GM23338 (cell line): ENCODE measurements at regions not wholly inside any gene's neighbourhood (a gene's known extent, or its start where the extent isn't known, plus 50 kb on each side); places are given as distances from the start of the nearest gene placed in this dataset.

Experiments used
- ATAC-seq: fragments of 200-7000 bp; cut with Tn5 transposase; 3 replicates; pipeline ENCODE4 v1.9.1; 2020
- DNase-seq: peaks from one replicate; pipeline ENCODE4 v3.0.0-alpha.2; 2015; ENCODE audit warnings: low spot score
- H2AFZ ChIP-seq: fragments of 200-600 bp; sonication (generic); 2 replicates; pipeline ENCODE4 v1.8.0; 2016; ENCODE audit warnings: antibody characterized with exemption, mild to moderate bottlenecking, moderate library complexity
- H3F3A ChIP-seq: fragments of 200-600 bp; sonication (generic); replicated peaks from 2 replicates; pipeline ENCODE4 v1.8.0; 2017; ENCODE audit warnings: antibody characterized with exemption, mixed run types, low read depth
- H3K27ac ChIP-seq: fragments of 200-600 bp; sonication (generic); 2 replicates; pipeline ENCODE4 v1.6.1; 2016; ENCODE audit warnings: low read depth
- H3K27me3 ChIP-seq: fragments of 200-600 bp; sonication (generic); 2 replicates; pipeline ENCODE4 v1.8.0; 2016; ENCODE audit warnings: mild to moderate bottlenecking, mixed run types, moderate library complexity; ENCODE audit not compliant: insufficient read depth
- H3K36me3 ChIP-seq: fragments of 200-600 bp; sonication (generic); 2 replicates; pipeline ENCODE4 v1.8.0; 2016; ENCODE audit warnings: mild to moderate bottlenecking; ENCODE audit not compliant: insufficient read depth
- H3K4me1 ChIP-seq: fragments of 200-600 bp; sonication (generic); 2 replicates; pipeline ENCODE4 v1.8.0; 2016; ENCODE audit warnings: mild to moderate bottlenecking, moderate library complexity; ENCODE audit not compliant: insufficient read depth
- H3K4me2 ChIP-seq: fragments of 200-600 bp; sonication (generic); 2 replicates; pipeline ENCODE4 v1.7.1; 2017; ENCODE audit warnings: mixed run types
- H3K4me3 ChIP-seq: fragments of 200-600 bp; sonication (generic); 2 replicates; pipeline ENCODE4 v1.6.1; 2016; ENCODE audit warnings: mixed run types
- H3K79me2 ChIP-seq: fragments of 200-600 bp; sonication (generic); replicated peaks from 2 replicates; pipeline ENCODE4 v1.8.0; 2017; ENCODE audit warnings: mild to moderate bottlenecking; ENCODE audit not compliant: insufficient read depth
- H3K9me2 ChIP-seq: fragments of 200-600 bp; sonication (generic); 2 replicates; pipeline ENCODE4 v1.8.0; 2017; ENCODE audit not compliant: insufficient read depth
- H4K20me1 ChIP-seq: fragments of 200-600 bp; sonication (generic); replicated peaks from 2 replicates; pipeline ENCODE4 v1.8.0; 2017; ENCODE audit warnings: mild to moderate bottlenecking; ENCODE audit not compliant: insufficient read depth
- H3K27ac Mint-ChIP-seq: 2 replicates; pipeline ENCODE4 v1.8.0; 2020; ENCODE audit warnings: inconsistent platforms, mild to moderate bottlenecking, moderate library complexity, mixed read lengths
- H3K27me3 Mint-ChIP-seq: 3 replicates; pipeline ENCODE4 v1.8.0; 2022; ENCODE audit warnings: low read depth, mild to moderate bottlenecking, moderate library complexity, mixed read lengths, inconsistent platforms; ENCODE audit not compliant: insufficient read depth, poor library complexity
- H3K36me3 Mint-ChIP-seq: 3 replicates; pipeline ENCODE4 v1.8.0; 2021; ENCODE audit warnings: low read depth, mild to moderate bottlenecking, inconsistent platforms, moderate library complexity, mixed read lengths
- H3K4me1 Mint-ChIP-seq: 3 replicates; pipeline ENCODE4 v1.8.0; 2020; ENCODE audit warnings: mild to moderate bottlenecking, inconsistent platforms, mixed read lengths
- H3K4me3 Mint-ChIP-seq: 3 replicates; pipeline ENCODE4 v1.8.0; 2021; ENCODE audit warnings: moderate library complexity, mild to moderate bottlenecking, inconsistent platforms, mixed read lengths
- H3K9me3 Mint-ChIP-seq: 3 replicates; pipeline ENCODE4 v1.8.0; 2020; ENCODE audit warnings: moderate library complexity, mild to moderate bottlenecking, inconsistent platforms, mixed read lengths
- CREB1 ChIP-seq: fragments of 250-450 bp; sonication (Bioruptor Pico); IDR thresholded peaks from 2 replicates; pipeline ENCODE4 v1.5.0; 2020; ENCODE audit warnings: low read depth, mild to moderate bottlenecking, moderate library complexity
- EZH2 ChIP-seq: fragments of 200-600 bp; sonication (generic); IDR thresholded peaks from one replicate; pipeline ENCODE4 v1.8.0; 2017; ENCODE audit warnings: antibody characterized with exemption, mild to moderate bottlenecking, low read depth; ENCODE audit not compliant: unreplicated experiment
- EZH2phosphoT487 ChIP-seq: fragments of 200-600 bp; sonication (generic); IDR thresholded peaks from one replicate; pipeline ENCODE4 v1.8.1; 2018; ENCODE audit warnings: antibody characterized with exemption; ENCODE audit not compliant: unreplicated experiment
- POLR2AphosphoS5 ChIP-seq: IDR thresholded peaks from 2 replicates; pipeline ENCODE4 v1.6.1; 2016; ENCODE audit warnings: antibody characterized with exemption, low read depth
- STAT1 ChIP-seq: IDR thresholded peaks from one replicate; pipeline ENCODE4 v1.6.1; 2016; ENCODE audit warnings: antibody characterized with exemption; ENCODE audit not compliant: unreplicated experiment
- ZNF114 ChIP-seq: fragments of 250-450 bp; sonication (Bioruptor Pico); IDR thresholded peaks from 2 replicates; pipeline ENCODE4 v1.5.0; 2020; ENCODE audit warnings: mild to moderate bottlenecking, moderate library complexity
- ZNF462 ChIP-seq: fragments of 250-450 bp; sonication (Bioruptor Pico); IDR thresholded peaks from 2 replicates; pipeline ENCODE4 v1.5.0; 2020; ENCODE audit warnings: mild to moderate bottlenecking, moderate library complexity
- TF ChIP-seq, protein P1 (sequence below), 2 experiments: fragments of 200-600 bp in 1 of 2; sonication (generic) in 1 of 2; conservative IDR thresholded peaks; 2 replicates each; pipeline versions ENCODE4 v1.5.1 to v1.6.1; 2016 to 2017; ENCODE audit warnings: antibody characterized with exemption in 2 of 2, low read depth in 2 of 2, mild to moderate bottlenecking in 2 of 2, moderate library complexity in 1 of 2
- TF ChIP-seq, protein P2 (sequence below): IDR thresholded peaks from one replicate; pipeline ENCODE4 v1.6.1; 2018; ENCODE audit warnings: antibody characterized with exemption; ENCODE audit not compliant: unreplicated experiment
- TF ChIP-seq, protein P3 (sequence below): IDR thresholded peaks from 2 replicates; pipeline ENCODE4 v1.6.1; 2016; ENCODE audit warnings: antibody characterized with exemption

DNA sequence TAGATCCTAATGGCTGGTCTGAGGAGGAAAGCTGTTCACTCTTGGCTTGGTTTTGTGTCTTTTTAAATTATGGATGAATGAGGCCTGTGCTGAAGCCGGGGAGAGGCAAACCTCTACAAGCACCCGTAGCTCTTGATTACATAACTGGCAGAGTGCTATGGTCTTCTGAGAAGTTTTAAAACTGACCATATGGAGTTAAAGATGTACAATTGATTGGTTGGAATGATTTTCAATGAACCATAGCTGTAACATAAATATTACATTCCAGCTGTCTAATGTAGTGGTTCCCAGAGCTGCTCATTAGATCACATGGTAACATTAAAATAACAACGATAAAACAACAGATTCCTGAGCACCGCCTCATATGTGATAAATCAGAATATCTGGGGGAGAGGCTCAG lies 71.1 kb upstream of the MAP4K3 start:
- Mint-ChIP-seq H3K9me3 (no peaks in the 10 kb centered on the region), H3K4me1 (peaks cover 25% of the 10 kb centered on the region), H3K36me3 (no peaks in the 10 kb centered on the region; the same call in 2 of the 3 replicates), H3K27me3 (peaks cover 11% of the 10 kb centered on the region), H3K27ac (no peak overlapping the region), H3K4me3 (no peak overlapping the region)
- no peak for ATAC-seq
- DNase-seq, result no peak
- H3K4me2 ChIP-seq, result no peak overlapping the region
- TF ChIP-seq ZNF114 (CRISPR knock-in tag), result no peak
- TF ChIP-seq CREB1 (CRISPR knock-in tag), result no peak
- no peak for TF ChIP-seq EZH2
- TF ChIP-seq, protein P1, sequence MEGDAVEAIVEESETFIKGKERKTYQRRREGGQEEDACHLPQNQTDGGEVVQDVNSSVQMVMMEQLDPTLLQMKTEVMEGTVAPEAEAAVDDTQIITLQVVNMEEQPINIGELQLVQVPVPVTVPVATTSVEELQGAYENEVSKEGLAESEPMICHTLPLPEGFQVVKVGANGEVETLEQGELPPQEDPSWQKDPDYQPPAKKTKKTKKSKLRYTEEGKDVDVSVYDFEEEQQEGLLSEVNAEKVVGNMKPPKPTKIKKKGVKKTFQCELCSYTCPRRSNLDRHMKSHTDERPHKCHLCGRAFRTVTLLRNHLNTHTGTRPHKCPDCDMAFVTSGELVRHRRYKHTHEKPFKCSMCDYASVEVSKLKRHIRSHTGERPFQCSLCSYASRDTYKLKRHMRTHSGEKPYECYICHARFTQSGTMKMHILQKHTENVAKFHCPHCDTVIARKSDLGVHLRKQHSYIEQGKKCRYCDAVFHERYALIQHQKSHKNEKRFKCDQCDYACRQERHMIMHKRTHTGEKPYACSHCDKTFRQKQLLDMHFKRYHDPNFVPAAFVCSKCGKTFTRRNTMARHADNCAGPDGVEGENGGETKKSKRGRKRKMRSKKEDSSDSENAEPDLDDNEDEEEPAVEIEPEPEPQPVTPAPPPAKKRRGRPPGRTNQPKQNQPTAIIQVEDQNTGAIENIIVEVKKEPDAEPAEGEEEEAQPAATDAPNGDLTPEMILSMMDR (conservative IDR thresholded peaks at IDR 0.05; ENCODE audit: low read depth in 2 of 2), result no peak
- TF ChIP-seq, protein P2, sequence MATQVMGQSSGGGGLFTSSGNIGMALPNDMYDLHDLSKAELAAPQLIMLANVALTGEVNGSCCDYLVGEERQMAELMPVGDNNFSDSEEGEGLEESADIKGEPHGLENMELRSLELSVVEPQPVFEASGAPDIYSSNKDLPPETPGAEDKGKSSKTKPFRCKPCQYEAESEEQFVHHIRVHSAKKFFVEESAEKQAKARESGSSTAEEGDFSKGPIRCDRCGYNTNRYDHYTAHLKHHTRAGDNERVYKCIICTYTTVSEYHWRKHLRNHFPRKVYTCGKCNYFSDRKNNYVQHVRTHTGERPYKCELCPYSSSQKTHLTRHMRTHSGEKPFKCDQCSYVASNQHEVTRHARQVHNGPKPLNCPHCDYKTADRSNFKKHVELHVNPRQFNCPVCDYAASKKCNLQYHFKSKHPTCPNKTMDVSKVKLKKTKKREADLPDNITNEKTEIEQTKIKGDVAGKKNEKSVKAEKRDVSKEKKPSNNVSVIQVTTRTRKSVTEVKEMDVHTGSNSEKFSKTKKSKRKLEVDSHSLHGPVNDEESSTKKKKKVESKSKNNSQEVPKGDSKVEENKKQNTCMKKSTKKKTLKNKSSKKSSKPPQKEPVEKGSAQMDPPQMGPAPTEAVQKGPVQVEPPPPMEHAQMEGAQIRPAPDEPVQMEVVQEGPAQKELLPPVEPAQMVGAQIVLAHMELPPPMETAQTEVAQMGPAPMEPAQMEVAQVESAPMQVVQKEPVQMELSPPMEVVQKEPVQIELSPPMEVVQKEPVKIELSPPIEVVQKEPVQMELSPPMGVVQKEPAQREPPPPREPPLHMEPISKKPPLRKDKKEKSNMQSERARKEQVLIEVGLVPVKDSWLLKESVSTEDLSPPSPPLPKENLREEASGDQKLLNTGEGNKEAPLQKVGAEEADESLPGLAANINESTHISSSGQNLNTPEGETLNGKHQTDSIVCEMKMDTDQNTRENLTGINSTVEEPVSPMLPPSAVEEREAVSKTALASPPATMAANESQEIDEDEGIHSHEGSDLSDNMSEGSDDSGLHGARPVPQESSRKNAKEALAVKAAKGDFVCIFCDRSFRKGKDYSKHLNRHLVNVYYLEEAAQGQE, result no peak
- TF ChIP-seq EZH2phosphoT487, result no peak
- TF ChIP-seq, protein P3, sequence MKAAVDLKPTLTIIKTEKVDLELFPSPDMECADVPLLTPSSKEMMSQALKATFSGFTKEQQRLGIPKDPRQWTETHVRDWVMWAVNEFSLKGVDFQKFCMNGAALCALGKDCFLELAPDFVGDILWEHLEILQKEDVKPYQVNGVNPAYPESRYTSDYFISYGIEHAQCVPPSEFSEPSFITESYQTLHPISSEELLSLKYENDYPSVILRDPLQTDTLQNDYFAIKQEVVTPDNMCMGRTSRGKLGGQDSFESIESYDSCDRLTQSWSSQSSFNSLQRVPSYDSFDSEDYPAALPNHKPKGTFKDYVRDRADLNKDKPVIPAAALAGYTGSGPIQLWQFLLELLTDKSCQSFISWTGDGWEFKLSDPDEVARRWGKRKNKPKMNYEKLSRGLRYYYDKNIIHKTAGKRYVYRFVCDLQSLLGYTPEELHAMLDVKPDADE, result no peak
- TF ChIP-seq POLR2AphosphoS5, result no peak
- no peak for TF ChIP-seq STAT1
- H3K27me3 ChIP-seq, result no peaks in the 10 kb centered on the region
- H3K4me3 ChIP-seq, result no peak overlapping the region
- H4K20me1 ChIP-seq, result no peaks in the 10 kb centered on the region
- no peaks in the 10 kb centered on the region for H3F3A ChIP-seq
- H3K36me3 ChIP-seq, result no peaks in the 10 kb centered on the region
- no peak overlapping the region for H3K27ac ChIP-seq
- no peaks in the 10 kb centered on the region for H3K79me2 ChIP-seq
- H2AFZ ChIP-seq, result no peak overlapping the region
- peaks cover 22% of the 10 kb centered on the region for H3K4me1 ChIP-seq
- 0 out of 2 replicates have a peak, but pooled peaks cover 5% of the 10 kb centered on the region for H3K9me2 ChIP-seq

GRCh38 chr2:39510140-39510539 lies 73.1 kb upstream of the MAP4K3 start:
- ATAC-seq (no peak), DNase-seq (no peak)
- no peak overlapping the region for H3K4me3 Mint-ChIP-seq
- Histone ChIP-seq H3K4me3 (no peak overlapping the region), H3K27me3 (no peaks in the 10 kb centered on the region), H3K36me3 (no peaks in the 10 kb centered on the region), H4K20me1 (no peaks in the 10 kb centered on the region), H3K9me2 (0 out of 2 replicates have a peak, but pooled peaks cover 5% of the 10 kb centered on the region), H3K4me2 (no peak overlapping the region), H3K79me2 (no peaks in the 10 kb centered on the region), H2AFZ (no peak overlapping the region), H3K4me1 (peaks cover 23% of the 10 kb centered on the region), H3K27ac (no peak overlapping the region), H3F3A (0 out of 2 replicates have a peak, but pooled peaks cover 6% of the 10 kb centered on the region)
- no peaks in the 10 kb centered on the region; the same call in 2 of the 3 replicates for H3K36me3 Mint-ChIP-seq
- no peak overlapping the region for H3K27ac Mint-ChIP-seq
- H3K27me3 Mint-ChIP-seq, result peaks cover 10% of the 10 kb centered on the region
- no peaks in the 10 kb centered on the region for H3K9me3 Mint-ChIP-seq
- H3K4me1 Mint-ChIP-seq, result peaks cover 26% of the 10 kb centered on the region
- TF ChIP-seq POLR2AphosphoS5, result no peak
- TF ChIP-seq ZNF462 (CRISPR knock-in tag), result no peak
